Esophagus muscularis mucosa (tissue), 4 donors: ENCODE measurements at regions not wholly inside any gene's neighbourhood (a gene's known extent, or its start where the extent isn't known, plus 50 kb on each side); places are given as distances from the start of the nearest gene placed in this dataset.
A peak's percentile ranks its signal among the peaks of the same experiment; 100 is the strongest.

Source experiments
- DNase-seq: peaks from one replicate; pipeline ENCODE4 v3.0.0-alpha.2; 2017; ENCODE audit errors: extremely low spot score
- H3K27ac ChIP-seq, 4 donors: fragments of 200-600 bp; sonication (generic); replicated peaks in 1 of 4; 1 replicate in 3 of 4; 2 replicates in 1 of 4; pipeline ENCODE4 v1.5.1; 2016 to 2019; ENCODE audit warnings: mild to moderate bottlenecking in 1 of 4
- H3K27me3 ChIP-seq, 4 donors: fragments of 200-600 bp; sonication (generic); one replicate each; pipeline versions ENCODE4 v1.5.1 to v1.6.0; 2016 to 2019
- H3K36me3 ChIP-seq, 4 donors: fragments of 200-600 bp; sonication (generic); one replicate each; pipeline ENCODE4 v1.5.1; 2016 to 2019
- H3K4me1 ChIP-seq, 4 donors: fragments of 200-600 bp; sonication (generic); one replicate each; pipeline ENCODE4 v1.5.1; 2016 to 2019
- H3K4me3 ChIP-seq, 4 donors: fragments of 200-600 bp; sonication (generic); 1 replicate in 2 of 4; 2 replicates in 2 of 4; pipeline ENCODE4 v1.5.1; 2016 to 2019; ENCODE audit warnings: mild to moderate bottlenecking in 4 of 4, moderate library complexity in 1 of 4
- H3K9me3 ChIP-seq, 4 donors: fragments of 200-600 bp; sonication (generic); 1 replicate in 3 of 4; 2 replicates in 1 of 4; pipeline ENCODE4 v1.5.1; 2016 to 2019
- CTCF ChIP-seq, 3 experiments: fragments of 200-600 bp in 2 of 3; fragments of 450-650 bp in 1 of 3; sonication (generic) in 2 of 3; IDR thresholded peaks; one replicate each; pipeline ENCODE4 v1.5.1; 2017 to 2019; ENCODE audit warnings: antibody characterized with exemption in 3 of 3, mild to moderate bottlenecking in 2 of 3, moderate library complexity in 1 of 3
- EP300 ChIP-seq: sonication (generic); formaldehyde crosslinking; IDR thresholded peaks from one replicate; pipeline ENCODE4 v1.6.1; 2017; ENCODE audit warnings: antibody characterized with exemption
- POLR2A ChIP-seq: fragments of 450-650 bp; IDR thresholded peaks from one replicate; pipeline ENCODE4 v1.6.1; 2017; ENCODE audit warnings: antibody characterized with exemption, moderate library complexity, mild to moderate bottlenecking, low read depth
- POLR2AphosphoS5 ChIP-seq, 2 donors: sonication (generic); formaldehyde crosslinking; IDR thresholded peaks; one replicate each; pipeline ENCODE4 v1.6.1; 2017; ENCODE audit warnings: antibody characterized with exemption in 2 of 2
- whole genome bisulfite sequencing: methylation state at CpG from one replicate; pipeline ENCODE4 v1.1.5; 2018; 5-methylcytosine and 5-hydroxymethylcytosine counted together
- intact Hi-C: fragments of 100-400 bp; cut with DNase I; formaldehyde crosslinking; loops from one replicate; pipeline ENCODE4 v1.15.1; 2023

- no peak for DNase-seq
- no peak for TF ChIP-seq EP300
- no peak for TF ChIP-seq CTCF (IDR thresholded peaks at IDR 0.05)
- no peak for TF ChIP-seq POLR2A
- no peak for TF ChIP-seq POLR2AphosphoS5 (IDR thresholded peaks at IDR 0.05)
- no peaks in the 10 kb centered on the region for H3K4me1 ChIP-seq
- intact Hi-C loops, result no loop called here
- no peak overlapping the region for H3K4me3 ChIP-seq
- no peaks in the 10 kb centered on the region for H3K27me3 ChIP-seq
- WGBS, result 78% methylated on average over 5 of the region's 5 CpGs
- H3K9me3 ChIP-seq, result peaks cover 0 to 48% (median 4%) of the 10 kb centered on the region in 4 donors
- no peaks in the 10 kb centered on the region for H3K36me3 ChIP-seq
- no peak overlapping the region for H3K27ac ChIP-seq
These were observed 297.2 kb downstream of the DRD1 start for GRCh38 chr5:175146733-175147132.

- 94% methylated on average over 1 of the region's 1 CpG for WGBS
- no peak for DNase-seq
- no peaks in the 10 kb centered on the region for H3K36me3 ChIP-seq
- no peaks in the 10 kb centered on the region for H3K4me1 ChIP-seq
- no peak overlapping the region for H3K27ac ChIP-seq
- no peaks in the 10 kb centered on the region for H3K27me3 ChIP-seq
- no peak for TF ChIP-seq POLR2A
- TF ChIP-seq EP300, result no peak
- TF ChIP-seq POLR2AphosphoS5 (IDR thresholded peaks at IDR 0.05), result no peak
- no peak for TF ChIP-seq CTCF (IDR thresholded peaks at IDR 0.05)
- intact Hi-C loops, result no loop called here
- no peak overlapping the region for H3K4me3 ChIP-seq
- peaks cover 0 to 45% (median 15%) of the 10 kb centered on the region in 4 donors for H3K9me3 ChIP-seq
These were observed 302.6 kb downstream of the DRD1 start for GRCh38 chr5:175141421-175141820.

DNA sequence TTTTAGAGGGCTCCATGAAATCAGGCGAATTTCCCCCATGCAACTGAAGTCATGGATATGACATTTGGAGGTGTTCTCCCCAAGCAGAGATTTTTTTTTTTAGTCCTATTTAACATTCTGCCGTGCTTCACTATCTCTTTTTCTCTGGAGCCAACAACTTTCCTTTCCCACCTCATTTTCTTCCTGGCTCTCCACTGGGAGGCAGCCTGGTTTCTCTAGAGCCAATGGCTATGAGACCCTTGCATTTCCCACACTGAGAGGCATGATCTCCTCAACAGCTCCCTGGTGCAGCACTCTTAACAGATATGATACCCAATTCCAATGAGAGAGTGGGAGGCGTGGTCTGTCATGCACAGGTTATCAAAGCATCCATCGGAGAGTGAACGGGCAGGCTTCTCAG is 310.8 kb downstream of the DRD1 start:
- 67% methylated on average over 4 of the region's 5 CpGs for WGBS
- no peaks in the 10 kb centered on the region for H3K27me3 ChIP-seq

GRCh38 chr5:175131432-175131831 is 312.6 kb downstream of the DRD1 start:
- intact Hi-C loops, result no loop called here
- no peak for DNase-seq
- H3K9me3 ChIP-seq, result peaks cover 0 to 7% (median 2%) of the 10 kb centered on the region in 4 donors
- TF ChIP-seq CTCF (IDR thresholded peaks at IDR 0.05), result no peak
- TF ChIP-seq EP300, result no peak
- no peak for TF ChIP-seq POLR2AphosphoS5 (IDR thresholded peaks at IDR 0.05)
- TF ChIP-seq POLR2A, result no peak
- H3K4me1 ChIP-seq, result no peaks in the 10 kb centered on the region
- H3K4me3 ChIP-seq, result no peak overlapping the region
- 14% methylated on average over 7 of the region's 8 CpGs for WGBS
- no peaks in the 10 kb centered on the region for H3K36me3 ChIP-seq
- H3K27ac ChIP-seq, result no peak overlapping the region
- no peaks in the 10 kb centered on the region for H3K27me3 ChIP-seq

More for the DNA sequence above, 310.8 kb downstream of the DRD1 start:
- intact Hi-C loops, result no loop called here
- Histone ChIP-seq H3K4me3 (no peak overlapping the region), H3K4me1 (no peaks in the 10 kb centered on the region), H3K9me3 (peaks cover 0 to 7% (median 3%) of the 10 kb centered on the region in 4 donors), H3K27ac (no peak overlapping the region), H3K36me3 (no peaks in the 10 kb centered on the region)
- peak; percentile 55 for DNase-seq
- TF ChIP-seq POLR2AphosphoS5 (IDR thresholded peaks at IDR 0.05) (no peak), CTCF (IDR thresholded peaks at IDR 0.05) (no peak), EP300 (no peak), POLR2A (no peak)

- Histone ChIP-seq H3K4me1 (no peaks in the 10 kb centered on the region), H3K27me3 (no peaks in the 10 kb centered on the region), H3K36me3 (no peaks in the 10 kb centered on the region), H3K27ac (no peak overlapping the region), H3K9me3 (no peaks in the 10 kb centered on the region), H3K4me3 (no peak overlapping the region)
- no peak for DNase-seq
- intact Hi-C loops, result no loop called here
- WGBS, result 67% methylated on average over 4 of the region's 4 CpGs
- TF ChIP-seq POLR2A, result no peak
- no peak for TF ChIP-seq POLR2AphosphoS5 (IDR thresholded peaks at IDR 0.05)
- no peak for TF ChIP-seq EP300
- no peak for TF ChIP-seq CTCF (IDR thresholded peaks at IDR 0.05)
These were observed 314.4 kb downstream of the DRD1 start for GRCh38 chr5:175129619-175130018.
